ENCODE measurements at regions not wholly inside any gene's neighbourhood (a gene's known extent, or its start where the extent isn't known, plus 50 kb on each side); places are given as distances from the start of the nearest gene placed in this dataset.
A peak's percentile ranks its signal among the peaks of the same experiment; 100 is the strongest.

DNA sequence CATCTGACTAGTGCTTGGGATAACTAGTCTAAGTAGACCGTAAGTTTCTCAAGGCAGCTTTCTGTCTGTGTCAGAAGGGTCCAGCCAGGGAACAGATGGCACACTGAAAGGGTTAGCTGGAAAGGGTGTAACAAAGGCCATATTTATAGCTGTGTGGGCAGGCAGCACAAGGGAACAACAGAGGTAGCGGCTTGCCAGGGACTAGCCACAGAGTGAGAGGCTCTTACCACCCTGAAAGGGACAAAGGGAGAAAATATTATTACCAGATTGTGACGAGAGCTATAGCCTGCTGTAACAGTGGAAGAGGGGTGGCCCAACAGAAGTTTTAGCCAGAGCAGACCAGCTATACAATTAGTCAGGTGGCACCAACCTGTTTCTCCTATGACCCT, 129.4 kb downstream of the CCDC34 start:
- Histone ChIP-seq H3K27ac (ENCODE audit: extremely low read depth, low read depth, low read length) (peak overlapping the region; percentile 88), H3K4me1 (ENCODE audit: control insufficient read depth, insufficient read depth, low read length) (peaks cover 16% of the 10 kb centered on the region), H3K9me3 (ENCODE audit: control insufficient read depth, insufficient read depth, low read depth, low read length) (no peaks in the 10 kb centered on the region), H3K4me3 (ENCODE audit: low read depth, low read length) (no peak overlapping the region), H3K36me3 (ENCODE audit: control insufficient read depth in 2 of 2, insufficient read depth in 1 of 2, low read length in 2 of 2) (no peaks in the 10 kb centered on the region)
- CTCF ChIA-PET = interaction anchor here (0.6 to 2.2 kb wide), 8 partner anchors 20 to 252 kb away, joined by 3 to 10 read pairs (median 4); no protein-coding TSS in a partner anchor
- POLR2A ChIA-PET = interaction anchor here (1.0 to 1.7 kb wide), 4 partner anchors 18 to 239 kb away, joined by 3 to 5 read pairs (median 4); partner anchors contain the start of gene LGR4
- 0 out of 2 replicates have a peak, but pooled peaks have one; percentile 14 for TF ChIP-seq ZFHX2 (tag by site-specific recombination; conservative IDR thresholded peaks at IDR 0.05)
- 0 out of 2 replicates have a peak, but pooled peaks have one; percentile 4 for TF ChIP-seq ZNF335 (tag by site-specific recombination; conservative IDR thresholded peaks at IDR 0.05)
- TF ChIP-seq GLIS2 (tag by site-specific recombination; IDR thresholded peaks at IDR 0.05) = no peak
- no peak for TF ChIP-seq ZNF169 (tag by site-specific recombination; IDR thresholded peaks at IDR 0.05)
- no peak for TF ChIP-seq HOXA7 (CRISPR knock-in tag; IDR thresholded peaks at IDR 0.05; ENCODE audit: borderline replicate concordance)
- TF ChIP-seq, protein P1, sequence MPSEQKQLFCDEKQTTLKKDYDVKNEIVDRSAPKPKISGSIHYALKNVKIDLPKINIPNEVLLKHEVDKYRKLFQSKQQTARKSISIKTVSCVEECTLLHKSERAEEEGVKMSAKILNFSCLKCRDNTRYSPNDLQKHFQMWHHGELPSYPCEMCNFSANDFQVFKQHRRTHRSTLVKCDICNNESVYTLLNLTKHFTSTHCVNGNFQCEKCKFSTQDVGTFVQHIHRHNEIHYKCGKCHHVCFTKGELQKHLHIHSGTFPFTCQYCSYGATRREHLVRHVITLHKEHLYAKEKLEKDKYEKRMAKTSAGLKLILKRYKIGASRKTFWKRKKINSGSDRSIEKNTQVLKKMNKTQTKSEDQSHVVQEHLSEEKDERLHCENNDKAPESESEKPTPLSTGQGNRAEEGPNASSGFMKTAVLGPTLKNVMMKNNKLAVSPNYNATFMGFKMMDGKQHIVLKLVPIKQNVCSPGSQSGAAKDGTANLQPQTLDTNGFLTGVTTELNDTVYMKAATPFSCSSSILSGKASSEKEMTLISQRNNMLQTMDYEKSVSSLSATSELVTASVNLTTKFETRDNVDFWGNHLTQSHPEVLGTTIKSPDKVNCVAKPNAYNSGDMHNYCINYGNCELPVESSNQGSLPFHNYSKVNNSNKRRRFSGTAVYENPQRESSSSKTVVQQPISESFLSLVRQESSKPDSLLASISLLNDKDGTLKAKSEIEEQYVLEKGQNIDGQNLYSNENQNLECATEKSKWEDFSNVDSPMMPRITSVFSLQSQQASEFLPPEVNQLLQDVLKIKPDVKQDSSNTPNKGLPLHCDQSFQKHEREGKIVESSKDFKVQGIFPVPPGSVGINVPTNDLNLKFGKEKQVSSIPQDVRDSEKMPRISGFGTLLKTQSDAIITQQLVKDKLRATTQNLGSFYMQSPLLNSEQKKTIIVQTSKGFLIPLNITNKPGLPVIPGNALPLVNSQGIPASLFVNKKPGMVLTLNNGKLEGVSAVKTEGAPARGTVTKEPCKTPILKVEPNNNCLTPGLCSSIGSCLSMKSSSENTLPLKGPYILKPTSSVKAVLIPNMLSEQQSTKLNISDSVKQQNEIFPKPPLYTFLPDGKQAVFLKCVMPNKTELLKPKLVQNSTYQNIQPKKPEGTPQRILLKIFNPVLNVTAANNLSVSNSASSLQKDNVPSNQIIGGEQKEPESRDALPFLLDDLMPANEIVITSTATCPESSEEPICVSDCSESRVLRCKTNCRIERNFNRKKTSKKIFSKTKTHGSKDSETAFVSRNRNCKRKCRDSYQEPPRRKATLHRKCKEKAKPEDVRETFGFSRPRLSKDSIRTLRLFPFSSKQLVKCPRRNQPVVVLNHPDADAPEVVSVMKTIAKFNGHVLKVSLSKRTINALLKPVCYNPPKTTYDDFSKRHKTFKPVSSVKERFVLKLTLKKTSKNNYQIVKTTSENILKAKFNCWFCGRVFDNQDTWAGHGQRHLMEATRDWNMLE (tag by site-specific recombination; conservative IDR thresholded peaks at IDR 0.05; ENCODE audit: low read depth) = no peak

DNA sequence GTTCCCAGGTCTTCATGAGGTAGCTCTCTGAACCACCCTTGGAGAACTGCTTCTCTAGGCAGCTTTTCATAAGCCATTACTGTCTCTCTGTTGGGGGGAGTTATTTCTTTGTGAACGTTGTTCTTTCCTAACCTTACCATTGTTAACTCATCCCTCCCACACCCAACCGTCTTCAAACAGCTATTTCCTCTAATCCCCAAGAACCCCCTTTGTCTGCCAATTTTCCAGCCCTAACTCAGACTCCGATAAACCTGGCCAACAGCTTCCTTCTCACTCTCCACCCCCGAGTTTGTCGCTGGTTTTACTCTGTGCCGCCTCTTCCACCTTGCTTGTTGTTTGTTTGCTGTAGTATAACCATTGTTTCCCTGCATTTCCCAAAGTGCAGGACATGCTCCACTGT, 131.5 kb downstream of the CCDC34 start:
- ChIA-PET POLR2A (no interaction called here), CTCF (interaction anchor here (0.8 to 1.5 kb wide), 4 partner anchors 19 to 64 kb away, joined by 3 to 9 read pairs (median 4); no protein-coding TSS in a partner anchor)
- H3K4me1 ChIP-seq (ENCODE audit: control insufficient read depth, insufficient read depth, low read length) = peaks cover 15% of the 10 kb centered on the region
- no peak overlapping the region for H3K4me3 ChIP-seq (ENCODE audit: low read depth, low read length)
- no peak overlapping the region for H3K27ac ChIP-seq (ENCODE audit: extremely low read depth, low read depth, low read length)
- H3K36me3 ChIP-seq (ENCODE audit: control insufficient read depth in 2 of 2, insufficient read depth in 1 of 2, low read length in 2 of 2) = no peaks in the 10 kb centered on the region
- TF ChIP-seq, protein P2, sequence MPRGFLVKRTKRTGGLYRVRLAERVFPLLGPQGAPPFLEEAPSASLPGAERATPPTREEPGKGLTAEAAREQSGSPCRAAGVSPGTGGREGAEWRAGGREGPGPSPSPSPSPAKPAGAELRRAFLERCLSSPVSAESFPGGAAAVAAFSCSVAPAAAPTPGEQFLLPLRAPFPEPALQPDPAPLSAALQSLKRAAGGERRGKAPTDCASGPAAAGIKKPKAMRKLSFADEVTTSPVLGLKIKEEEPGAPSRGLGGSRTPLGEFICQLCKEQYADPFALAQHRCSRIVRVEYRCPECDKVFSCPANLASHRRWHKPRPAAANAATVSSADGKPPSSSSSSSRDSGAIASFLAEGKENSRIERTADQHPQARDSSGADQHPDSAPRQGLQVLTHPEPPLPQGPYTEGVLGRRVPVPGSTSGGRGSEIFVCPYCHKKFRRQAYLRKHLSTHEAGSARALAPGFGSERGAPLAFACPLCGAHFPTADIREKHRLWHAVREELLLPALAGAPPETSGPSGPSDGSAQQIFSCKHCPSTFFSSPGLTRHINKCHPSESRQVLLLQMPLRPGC (tag by site-specific recombination; IDR thresholded peaks at IDR 0.05) = no peak
- TF ChIP-seq, protein P3, sequence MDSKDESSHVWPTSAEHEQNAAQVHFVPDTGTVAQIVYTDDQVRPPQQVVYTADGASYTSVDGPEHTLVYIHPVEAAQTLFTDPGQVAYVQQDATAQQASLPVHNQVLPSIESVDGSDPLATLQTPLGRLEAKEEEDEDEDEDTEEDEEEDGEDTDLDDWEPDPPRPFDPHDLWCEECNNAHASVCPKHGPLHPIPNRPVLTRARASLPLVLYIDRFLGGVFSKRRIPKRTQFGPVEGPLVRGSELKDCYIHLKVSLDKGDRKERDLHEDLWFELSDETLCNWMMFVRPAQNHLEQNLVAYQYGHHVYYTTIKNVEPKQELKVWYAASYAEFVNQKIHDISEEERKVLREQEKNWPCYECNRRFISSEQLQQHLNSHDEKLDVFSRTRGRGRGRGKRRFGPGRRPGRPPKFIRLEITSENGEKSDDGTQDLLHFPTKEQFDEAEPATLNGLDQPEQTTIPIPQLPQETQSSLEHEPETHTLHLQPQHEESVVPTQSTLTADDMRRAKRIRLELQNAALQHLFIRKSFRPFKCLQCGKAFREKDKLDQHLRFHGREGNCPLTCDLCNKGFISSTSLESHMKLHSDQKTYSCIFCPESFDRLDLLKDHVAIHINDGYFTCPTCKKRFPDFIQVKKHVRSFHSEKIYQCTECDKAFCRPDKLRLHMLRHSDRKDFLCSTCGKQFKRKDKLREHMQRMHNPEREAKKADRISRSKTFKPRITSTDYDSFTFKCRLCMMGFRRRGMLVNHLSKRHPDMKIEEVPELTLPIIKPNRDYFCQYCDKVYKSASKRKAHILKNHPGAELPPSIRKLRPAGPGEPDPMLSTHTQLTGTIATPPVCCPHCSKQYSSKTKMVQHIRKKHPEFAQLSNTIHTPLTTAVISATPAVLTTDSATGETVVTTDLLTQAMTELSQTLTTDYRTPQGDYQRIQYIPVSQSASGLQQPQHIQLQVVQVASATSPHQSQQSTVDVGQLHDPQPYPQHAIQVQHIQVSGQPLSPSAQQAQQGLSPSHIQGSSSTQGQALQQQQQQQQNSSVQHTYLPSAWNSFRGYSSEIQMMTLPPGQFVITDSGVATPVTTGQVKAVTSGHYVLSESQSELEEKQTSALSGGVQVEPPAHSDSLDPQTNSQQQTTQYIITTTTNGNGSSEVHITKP (tag by site-specific recombination; IDR thresholded peaks at IDR 0.05) = peak; percentile 64
- H3K9me3 ChIP-seq (ENCODE audit: control insufficient read depth, insufficient read depth, low read depth, low read length) = no peaks in the 10 kb centered on the region

DNA sequence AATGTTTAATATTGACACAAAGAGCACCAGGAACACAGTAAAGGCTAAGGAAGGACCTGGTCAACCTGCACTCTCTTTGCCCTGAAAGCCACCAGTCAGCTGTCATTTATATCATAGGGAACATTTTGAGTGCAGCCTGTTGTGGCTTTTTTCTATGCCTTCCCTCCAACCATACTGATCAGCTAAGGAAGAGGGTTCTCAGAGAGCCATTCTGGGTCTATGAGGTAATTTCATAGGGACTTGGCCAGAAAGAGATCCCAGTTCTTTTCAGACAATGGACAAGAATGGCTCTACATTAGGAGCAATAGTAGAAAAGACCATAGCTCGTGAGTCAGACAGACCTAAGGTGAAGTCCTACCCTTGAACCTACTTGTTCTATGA, 132.8 kb downstream of the CCDC34 start:
- H3K9me3 ChIP-seq (ENCODE audit: control insufficient read depth, insufficient read depth, low read depth, low read length) = no peaks in the 10 kb centered on the region
- POLR2A ChIA-PET = no interaction called here
- CTCF ChIA-PET = interaction anchor here (0.5 to 0.9 kb wide), 2 partner anchors 13 to 18 kb away, joined by 3 to 4 read pairs; no protein-coding TSS in a partner anchor
- no peak overlapping the region for H3K27ac ChIP-seq (ENCODE audit: extremely low read depth, low read depth, low read length)
- no peaks in the 10 kb centered on the region for H3K36me3 ChIP-seq (ENCODE audit: control insufficient read depth in 2 of 2, insufficient read depth in 1 of 2, low read length in 2 of 2)
- peaks cover 15% of the 10 kb centered on the region for H3K4me1 ChIP-seq (ENCODE audit: control insufficient read depth, insufficient read depth, low read length)
- no peak overlapping the region for H3K4me3 ChIP-seq (ENCODE audit: low read depth, low read length)
- TF ChIP-seq MZF1 (tag by site-specific recombination; IDR thresholded peaks at IDR 0.05; ENCODE audit: borderline replicate concordance) (no peak), ZNF529 (tag by site-specific recombination; IDR thresholded peaks at IDR 0.05; ENCODE audit: insufficient replicate concordance) (no peak), ZNF391 (tag by site-specific recombination; IDR thresholded peaks at IDR 0.05; ENCODE audit: borderline replicate concordance, low read depth) (no peak), ZNF621 (tag by site-specific recombination; IDR thresholded peaks at IDR 0.05) (no peak), ZBTB1 (tag by site-specific recombination; IDR thresholded peaks at IDR 0.05) (no peak), ZNF350 (tag by site-specific recombination; IDR thresholded peaks at IDR 0.05) (no peak)
- TF ChIP-seq, protein P4, sequence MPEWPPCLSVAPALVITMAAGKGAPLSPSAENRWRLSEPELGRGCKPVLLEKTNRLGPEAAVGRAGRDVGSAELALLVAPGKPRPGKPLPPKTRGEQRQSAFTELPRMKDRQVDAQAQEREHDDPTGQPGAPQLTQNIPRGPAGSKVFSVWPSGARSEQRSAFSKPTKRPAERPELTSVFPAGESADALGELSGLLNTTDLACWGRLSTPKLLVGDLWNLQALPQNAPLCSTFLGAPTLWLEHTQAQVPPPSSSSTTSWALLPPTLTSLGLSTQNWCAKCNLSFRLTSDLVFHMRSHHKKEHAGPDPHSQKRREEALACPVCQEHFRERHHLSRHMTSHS (tag by site-specific recombination; IDR thresholded peaks at IDR 0.05) = no peak
- TF ChIP-seq, protein P3 (tag by site-specific recombination; IDR thresholded peaks at IDR 0.05) = no peak
